HepG2 (cell line): ENCODE measurements at regions not wholly inside any gene's neighbourhood (a gene's known extent, or its start where the extent isn't known, plus 50 kb on each side); places are given as distances from the start of the nearest gene placed in this dataset.

ENCODE experiments used
- ATAC-seq: fragments of 200-7000 bp; cut with Tn5 transposase; 3 replicates; pipeline ENCODE4 v1.9.1; 2020; ENCODE audit warnings: mild to moderate bottlenecking, moderate library complexity
- BruUV-seq: library from RNA; stranded (reverse); fragments of 400-500 nt; replicated peaks from 2 replicates; lab custom pipeline; 2021; lab: Mats Ljungman, UMichigan
- CTCF ChIA-PET: fragments of 300-600 bp; formaldehyde crosslinking; extraction: SDS; loops from one replicate; lab custom pipeline; 2021; ENCODE audit warnings: low total read pairs, inconsistent platforms, low intra/inter-chr PET ratio; lab: Yijun Ruan, JAX
- POLR2A ChIA-PET: fragments of 350-600 bp; sonication (Branson Sonifier 250); formaldehyde crosslinking; loops from one replicate; lab custom pipeline; 2020; ENCODE audit warnings: antibody characterized with exemption, inconsistent platforms; lab: Yijun Ruan, JAX
- DNase-seq: peaks from one replicate; pipeline ENCODE4 v3.0.0-alpha.2; 2015; ENCODE audit warnings: low spot score
- FAIRE-seq: peaks from 3 replicates; lab custom pipeline; 2011; peaks lifted over from hg19 to GRCh38; lab: Jason Lieb, UNC
- H2AFZ ChIP-seq: one replicate; pipeline ENCODE4 v1.6.1; 2011; ENCODE audit warnings: low read length, inconsistent platforms
- H3K27ac ChIP-seq: fragments of 300-600 bp; 3 replicates; pipeline ENCODE4 v1.8.0; 2011; ENCODE audit warnings: mixed run types, mild to moderate bottlenecking, mixed read lengths, low read length, inconsistent platforms; ENCODE audit not compliant: insufficient read depth; ENCODE audit errors: extremely low read length
- H3K27me3 ChIP-seq, 2 experiments: fragments of 200-600 bp in 1 of 2; 2 replicates in 1 of 2; 3 replicates in 1 of 2; pipeline versions ENCODE4 v1.6.0 to v1.8.0; 2011; ENCODE audit warnings: low read length in 2 of 2, mild to moderate bottlenecking in 2 of 2, moderate library complexity in 2 of 2, inconsistent platforms in 1 of 2; ENCODE audit not compliant: insufficient read depth in 2 of 2, control insufficient read depth in 1 of 2
- H3K36me3 ChIP-seq, 2 experiments: fragments of 200-600 bp in 1 of 2; replicated peaks in 1 of 2; 2 replicates in 1 of 2; 3 replicates in 1 of 2; pipeline versions ENCODE4 v1.5.1 to v1.8.0; 2011; ENCODE audit warnings: low read length in 2 of 2, inconsistent platforms in 1 of 2; ENCODE audit not compliant: insufficient read depth in 2 of 2, control insufficient read depth in 1 of 2
- H3K4me1 ChIP-seq: 2 replicates; pipeline ENCODE4 v1.5.1; 2012; ENCODE audit warnings: low read length, inconsistent platforms; ENCODE audit not compliant: insufficient read depth
- H3K4me2 ChIP-seq: 2 replicates; pipeline ENCODE4 v1.6.0; 2011; ENCODE audit warnings: low read depth, low read length, inconsistent platforms
- H3K4me3 ChIP-seq, 3 experiments: fragments of 200-600 bp in 1 of 3; sonication (generic), shearing (Covaris generic) in 1 of 3; replicated peaks in 1 of 3; 2 replicates each; pipeline ENCODE4 v1.5.1; 2011 to 2016; ENCODE audit warnings: low read length in 3 of 3, inconsistent platforms in 2 of 3, low read depth in 2 of 3, mild to moderate bottlenecking in 2 of 3, control low read depth in 1 of 3, mixed read lengths in 1 of 3; ENCODE audit not compliant: insufficient read depth in 1 of 3
- H3K79me2 ChIP-seq: one replicate; pipeline ENCODE4 v1.6.1; 2011; ENCODE audit warnings: low read length, inconsistent platforms; ENCODE audit not compliant: insufficient read depth
- H3K9ac ChIP-seq: 2 replicates; pipeline ENCODE4 v1.6.0; 2011; ENCODE audit warnings: mild to moderate bottlenecking, low read depth, low read length, inconsistent platforms; ENCODE audit not compliant: insufficient read depth
- H3K9me3 ChIP-seq: 2 replicates; pipeline ENCODE4 v1.5.1; 2012; ENCODE audit warnings: mild to moderate bottlenecking, low read length
- H4K20me1 ChIP-seq: 2 replicates; pipeline ENCODE4 v1.6.0; 2011; ENCODE audit warnings: inconsistent platforms, mild to moderate bottlenecking, low read length, moderate library complexity; ENCODE audit not compliant: insufficient read depth
- ADNP ChIP-seq: sonication (generic); formaldehyde crosslinking; IDR thresholded peaks from 2 replicates; pipeline ENCODE4 v1.4.0; 2020; ENCODE audit warnings: missing genetic modification reagents
- CBX5 ChIP-seq: sonication (generic); formaldehyde crosslinking; IDR thresholded peaks from 2 replicates; pipeline ENCODE4 v1.4.0; 2020; ENCODE audit warnings: missing genetic modification reagents, borderline replicate concordance
- ESRRA ChIP-seq: sonication (generic); formaldehyde crosslinking; IDR thresholded peaks from 2 replicates; pipeline ENCODE4 v1.5.1; 2020; ENCODE audit warnings: mild to moderate bottlenecking, low read depth, missing genetic modification reagents
- FOXA3 ChIP-seq: IDR thresholded peaks from 2 replicates; pipeline ENCODE4 v1.6.1; 2016; ENCODE audit warnings: missing genetic modification reagents, missing compliant biosample characterization
- KLF12 ChIP-seq: sonication (generic); formaldehyde crosslinking; IDR thresholded peaks from 2 replicates; pipeline ENCODE4 v1.4.0; 2020; ENCODE audit warnings: missing genetic modification reagents, borderline replicate concordance
- RFXAP ChIP-seq: sonication (generic); formaldehyde crosslinking; IDR thresholded peaks from 2 replicates; pipeline ENCODE4 v1.4.0; 2020; ENCODE audit warnings: missing genetic modification reagents, borderline replicate concordance
- RXRA ChIP-seq: sonication (generic); formaldehyde crosslinking; IDR thresholded peaks from 2 replicates; pipeline ENCODE4 v1.5.1; 2020; ENCODE audit warnings: missing genetic modification reagents
- SRSF4 ChIP-seq: fragments of 200-400 bp; formaldehyde crosslinking; IDR thresholded peaks from one replicate; pipeline ENCODE4 v1.6.1; 2018; ENCODE audit warnings: mild to moderate bottlenecking, low read depth, low read length, moderate library complexity; ENCODE audit not compliant: poor library complexity, severe bottlenecking
- ZNF749 ChIP-seq: sonication (generic); formaldehyde crosslinking; IDR thresholded peaks from 2 replicates; pipeline ENCODE4 v1.8.0; 2022; ENCODE audit warnings: mild to moderate bottlenecking, missing genetic modification reagents, moderate library complexity, borderline replicate concordance
- WGBS: methylation state at CpG from one replicate; pipeline ENCODE4 v1.1.6; 2017; ENCODE audit warnings: low lambda C conversion rate; 5-methylcytosine and 5-hydroxymethylcytosine counted together
- in situ Hi-C: cut with HindIII; loops from 2 replicates; pipeline ENCODE4 v1.10.0; 2017; ENCODE audit warnings: low pct_unique_long_range_greater_than_20kb; ENCODE audit not compliant: extremely low pct_ligation_motif_present
- intact Hi-C: fragments of 100-400 bp; cut with micrococcal nuclease; formaldehyde crosslinking; loops from one replicate; pipeline ENCODE4 v1.10.0; 2022; ENCODE audit not compliant: unreplicated experiment
- TF ChIP-seq, protein P1 (sequence below): IDR thresholded peaks from 2 replicates; pipeline ENCODE4 v1.6.1; 2016; ENCODE audit warnings: low read depth, control low read depth
- TF ChIP-seq, protein P2 (sequence below): sonication (generic); formaldehyde crosslinking; IDR thresholded peaks from 2 replicates; pipeline ENCODE4 v1.5.0; 2020; ENCODE audit warnings: missing genetic modification reagents
- TF ChIP-seq, protein P3 (sequence below): sonication (generic); formaldehyde crosslinking; IDR thresholded peaks from 2 replicates; pipeline ENCODE4 v1.5.0; 2020; ENCODE audit warnings: missing genetic modification reagents
- TF ChIP-seq, protein P4 (sequence below): sonication (generic); formaldehyde crosslinking; IDR thresholded peaks from 2 replicates; pipeline ENCODE4 v1.5.0; 2020; ENCODE audit warnings: mild to moderate bottlenecking, missing genetic modification reagents, borderline replicate concordance
- TF ChIP-seq, protein P5 (sequence below): sonication (generic); formaldehyde crosslinking; IDR thresholded peaks from 2 replicates; pipeline ENCODE4 v1.5.0; 2020; ENCODE audit warnings: missing genetic modification reagents

DNA sequence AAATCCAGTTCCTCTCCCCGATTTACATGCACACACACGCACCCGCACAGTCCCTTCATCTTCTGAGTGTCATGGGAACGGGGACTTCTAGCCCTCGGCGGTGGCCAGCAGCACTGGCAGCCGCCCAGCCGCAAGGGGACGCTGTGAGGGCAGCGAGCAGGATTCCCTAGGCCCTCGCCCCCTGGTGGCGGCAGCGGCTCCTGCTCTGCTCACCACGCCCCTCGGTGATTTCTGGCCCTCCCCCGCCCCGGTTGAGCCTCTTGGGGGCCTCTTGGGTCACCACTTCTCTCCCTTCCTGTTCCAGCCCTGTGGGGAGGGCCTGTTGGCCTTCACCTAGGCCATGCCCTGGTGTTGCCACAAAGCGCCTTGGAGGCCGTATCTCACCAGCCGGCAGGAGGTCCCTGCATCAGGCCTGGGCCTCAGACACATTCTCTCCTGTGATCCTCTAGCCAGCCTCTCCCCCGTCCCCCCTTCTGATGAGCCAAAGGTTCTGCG is 75.2 kb upstream of the KSR1 start:
- no peak overlapping the region for H3K27ac ChIP-seq
- H3K9me3 ChIP-seq: peaks cover 5% of the 10 kb centered on the region; the same call in 1 of the 2 replicates
- BruUV-seq: no TSS peak
- WGBS: 0% methylated on average over 10 of the region's 22 CpGs
- 0 out of 2 replicates have a peak overlapping the region, but pooled peaks have one; percentile 1 for H3K9ac ChIP-seq
- peaks cover 28% of the 10 kb centered on the region for H3K4me1 ChIP-seq
- no peaks in the 10 kb centered on the region for H3K79me2 ChIP-seq
- no peak overlapping the region for H2AFZ ChIP-seq
- in situ Hi-C loops (loop anchor here (10.0 kb wide), 1 partner anchor 214 kb away; no protein-coding TSS in a partner anchor), intact Hi-C loops (loop anchor here (1.0 to 2.0 kb wide), 4 partner anchors 27 to 220 kb away; no protein-coding TSS in a partner anchor)
- peak overlapping the region in 1 of 3 experiments; percentile 51; a peak in 1 of 6 replicates for H3K4me3 ChIP-seq
- POLR2A ChIA-PET: interaction anchor here (1.0 kb wide), 1 partner anchor 135 kb away, joined by 3 read pairs; no protein-coding TSS in a partner anchor
- no peaks in the 10 kb centered on the region for H3K36me3 ChIP-seq
- peak; percentile 96 for ATAC-seq
- peaks cover 0 to 6% of the 10 kb centered on the region in 2 experiments; a peak in 2 of 5 replicates for H3K27me3 ChIP-seq
- peak overlapping the region; percentile 70 for H3K4me2 ChIP-seq
- CTCF ChIA-PET: interaction anchor here (0.7 to 3.4 kb wide), 10 partner anchors 27 to 273 kb away, joined by 3 to 61 read pairs (median 4); no protein-coding TSS in a partner anchor
- FAIRE-seq: no peak
- H4K20me1 ChIP-seq: no peaks in the 10 kb centered on the region
- DNase-seq: peak; percentile 75
- TF ChIP-seq, protein P1, sequence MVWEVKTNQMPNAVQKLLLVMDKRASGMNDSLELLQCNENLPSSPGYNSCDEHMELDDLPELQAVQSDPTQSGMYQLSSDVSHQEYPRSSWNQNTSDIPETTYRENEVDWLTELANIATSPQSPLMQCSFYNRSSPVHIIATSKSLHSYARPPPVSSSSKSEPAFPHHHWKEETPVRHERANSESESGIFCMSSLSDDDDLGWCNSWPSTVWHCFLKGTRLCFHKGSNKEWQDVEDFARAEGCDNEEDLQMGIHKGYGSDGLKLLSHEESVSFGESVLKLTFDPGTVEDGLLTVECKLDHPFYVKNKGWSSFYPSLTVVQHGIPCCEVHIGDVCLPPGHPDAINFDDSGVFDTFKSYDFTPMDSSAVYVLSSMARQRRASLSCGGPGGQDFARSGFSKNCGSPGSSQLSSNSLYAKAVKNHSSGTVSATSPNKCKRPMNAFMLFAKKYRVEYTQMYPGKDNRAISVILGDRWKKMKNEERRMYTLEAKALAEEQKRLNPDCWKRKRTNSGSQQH (CRISPR knock-in tag): no peak
- TF ChIP-seq KLF12 (peak; percentile 96; the same call in 1 of the 2 replicates), RFXAP (CRISPR knock-in tag) (peak; percentile 64; the same call in 1 of the 2 replicates), FOXA3 (CRISPR knock-in tag) (peak; percentile 35; the same call in 1 of the 2 replicates), ADNP (CRISPR knock-in tag) (peak; percentile 88), RXRA (CRISPR knock-in tag) (peak; percentile 66; the same call in 1 of the 2 replicates), ZNF749 (no peak), SRSF4 (no peak), ESRRA (CRISPR knock-in tag) (no peak), CBX5 (CRISPR knock-in tag) (peak; percentile 65; the same call in 1 of the 2 replicates)
- TF ChIP-seq, protein P2, sequence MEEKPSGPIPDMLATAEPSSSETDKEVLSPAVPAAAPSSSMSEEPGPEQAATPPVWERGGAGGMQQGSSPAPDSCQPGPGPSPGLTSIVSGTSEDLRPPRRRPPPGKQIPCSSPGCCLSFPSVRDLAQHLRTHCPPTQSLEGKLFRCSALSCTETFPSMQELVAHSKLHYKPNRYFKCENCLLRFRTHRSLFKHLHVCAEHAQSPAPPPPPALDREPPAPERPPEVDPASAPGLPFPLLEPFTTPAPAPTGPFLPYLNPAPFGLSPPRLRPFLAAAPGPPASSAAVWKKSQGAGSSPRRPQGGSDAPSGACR (CRISPR knock-in tag): no peak
- TF ChIP-seq, protein P3, sequence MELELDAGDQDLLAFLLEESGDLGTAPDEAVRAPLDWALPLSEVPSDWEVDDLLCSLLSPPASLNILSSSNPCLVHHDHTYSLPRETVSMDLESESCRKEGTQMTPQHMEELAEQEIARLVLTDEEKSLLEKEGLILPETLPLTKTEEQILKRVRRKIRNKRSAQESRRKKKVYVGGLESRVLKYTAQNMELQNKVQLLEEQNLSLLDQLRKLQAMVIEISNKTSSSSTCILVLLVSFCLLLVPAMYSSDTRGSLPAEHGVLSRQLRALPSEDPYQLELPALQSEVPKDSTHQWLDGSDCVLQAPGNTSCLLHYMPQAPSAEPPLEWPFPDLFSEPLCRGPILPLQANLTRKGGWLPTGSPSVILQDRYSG (CRISPR knock-in tag): no peak
- TF ChIP-seq, protein P4, sequence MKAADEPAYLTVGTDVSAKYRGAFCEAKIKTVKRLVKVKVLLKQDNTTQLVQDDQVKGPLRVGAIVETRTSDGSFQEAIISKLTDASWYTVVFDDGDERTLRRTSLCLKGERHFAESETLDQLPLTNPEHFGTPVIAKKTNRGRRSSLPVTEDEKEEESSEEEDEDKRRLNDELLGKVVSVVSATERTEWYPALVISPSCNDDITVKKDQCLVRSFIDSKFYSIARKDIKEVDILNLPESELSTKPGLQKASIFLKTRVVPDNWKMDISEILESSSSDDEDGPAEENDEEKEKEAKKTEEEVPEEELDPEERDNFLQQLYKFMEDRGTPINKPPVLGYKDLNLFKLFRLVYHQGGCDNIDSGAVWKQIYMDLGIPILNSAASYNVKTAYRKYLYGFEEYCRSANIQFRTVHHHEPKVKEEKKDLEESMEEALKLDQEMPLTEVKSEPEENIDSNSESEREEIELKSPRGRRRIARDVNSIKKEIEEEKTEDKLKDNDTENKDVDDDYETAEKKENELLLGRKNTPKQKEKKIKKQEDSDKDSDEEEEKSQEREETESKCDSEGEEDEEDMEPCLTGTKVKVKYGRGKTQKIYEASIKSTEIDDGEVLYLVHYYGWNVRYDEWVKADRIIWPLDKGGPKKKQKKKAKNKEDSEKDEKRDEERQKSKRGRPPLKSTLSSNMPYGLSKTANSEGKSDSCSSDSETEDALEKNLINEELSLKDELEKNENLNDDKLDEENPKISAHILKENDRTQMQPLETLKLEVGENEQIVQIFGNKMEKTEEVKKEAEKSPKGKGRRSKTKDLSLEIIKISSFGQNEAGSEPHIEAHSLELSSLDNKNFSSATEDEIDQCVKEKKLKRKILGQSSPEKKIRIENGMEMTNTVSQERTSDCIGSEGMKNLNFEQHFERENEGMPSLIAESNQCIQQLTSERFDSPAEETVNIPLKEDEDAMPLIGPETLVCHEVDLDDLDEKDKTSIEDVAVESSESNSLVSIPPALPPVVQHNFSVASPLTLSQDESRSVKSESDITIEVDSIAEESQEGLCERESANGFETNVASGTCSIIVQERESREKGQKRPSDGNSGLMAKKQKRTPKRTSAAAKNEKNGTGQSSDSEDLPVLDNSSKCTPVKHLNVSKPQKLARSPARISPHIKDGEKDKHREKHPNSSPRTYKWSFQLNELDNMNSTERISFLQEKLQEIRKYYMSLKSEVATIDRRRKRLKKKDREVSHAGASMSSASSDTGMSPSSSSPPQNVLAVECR (CRISPR knock-in tag): no peak; the same call in 1 of the 2 replicates
- TF ChIP-seq, protein P5, sequence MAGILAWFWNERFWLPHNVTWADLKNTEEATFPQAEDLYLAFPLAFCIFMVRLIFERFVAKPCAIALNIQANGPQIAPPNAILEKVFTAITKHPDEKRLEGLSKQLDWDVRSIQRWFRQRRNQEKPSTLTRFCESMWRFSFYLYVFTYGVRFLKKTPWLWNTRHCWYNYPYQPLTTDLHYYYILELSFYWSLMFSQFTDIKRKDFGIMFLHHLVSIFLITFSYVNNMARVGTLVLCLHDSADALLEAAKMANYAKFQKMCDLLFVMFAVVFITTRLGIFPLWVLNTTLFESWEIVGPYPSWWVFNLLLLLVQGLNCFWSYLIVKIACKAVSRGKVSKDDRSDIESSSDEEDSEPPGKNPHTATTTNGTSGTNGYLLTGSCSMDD (CRISPR knock-in tag): no peak
